GM12878 (cell line): ENCODE measurements at regions not wholly inside any gene's neighbourhood (a gene's known extent, or its start where the extent isn't known, plus 50 kb on each side); places are given as distances from the start of the nearest gene placed in this dataset.
A peak's percentile ranks its signal among the peaks of the same experiment; 100 is the strongest.

Experiments
- ATAC-seq: fragments of 200-7000 bp; cut with Tn5 transposase; 3 replicates; pipeline ENCODE4 v1.9.1; 2020; ENCODE audit warnings: mild to moderate bottlenecking, moderate library complexity
- BruUV-seq: library from RNA; stranded (reverse); fragments of 400-500 nt; replicated peaks from 2 replicates; lab custom pipeline; 2021; lab: Mats Ljungman, UMichigan
- CTCF ChIA-PET: fragments of 300-600 bp; sonication (Branson Sonifier 250); formaldehyde crosslinking; extraction: SDS; loops from one replicate; lab custom pipeline; 2021; ENCODE audit warnings: inconsistent platforms; lab: Yijun Ruan, JAX
- POLR2A ChIA-PET: fragments of 350-600 bp; formaldehyde crosslinking; extraction: SDS; loops from one replicate; lab custom pipeline; 2021; ENCODE audit warnings: inconsistent platforms; lab: Charles Lee
- RAD21 ChIA-PET: fragments of 300-600 bp; sonication (Branson Sonifier 250); formaldehyde crosslinking; loops from one replicate; lab custom pipeline; 2023; ENCODE audit warnings: antibody characterized with exemption; ENCODE audit not compliant: unreplicated experiment; lab: Charles Lee
- SMC1A ChIA-PET: fragments of 300-600 bp; sonication (Branson Sonifier 250); formaldehyde crosslinking; loops from one replicate; lab custom pipeline; 2023; ENCODE audit not compliant: unreplicated experiment, uncharacterized antibody; lab: Charles Lee
- DNase-seq: peaks from one replicate; pipeline ENCODE4 v3.0.0-alpha.2; 2011; ENCODE audit warnings: low read depth, low spot score
- FAIRE-seq: peaks from 3 replicates; lab custom pipeline; 2011; peaks lifted over from hg19 to GRCh38; lab: Jason Lieb, UNC
- H2AFZ ChIP-seq: 2 replicates; pipeline ENCODE4 v1.6.0; 2011; ENCODE audit warnings: low read depth, low read length, control low read depth; ENCODE audit not compliant: control insufficient read depth
- H3K27ac ChIP-seq: 2 replicates; pipeline ENCODE4 v1.5.1; 2011; ENCODE audit warnings: control low read depth; ENCODE audit not compliant: control insufficient read depth, insufficient read depth
- H3K27me3 ChIP-seq, 2 experiments: replicated peaks in 1 of 2; 2 replicates each; pipeline versions ENCODE4 v1.6.0 to v1.6.1; 2011; ENCODE audit warnings: low read length in 1 of 2; ENCODE audit not compliant: control insufficient read depth in 2 of 2, insufficient read depth in 2 of 2
- H3K36me3 ChIP-seq, 2 experiments: 2 replicates each; pipeline ENCODE4 v1.5.1; 2011; ENCODE audit warnings: low read length in 1 of 2; ENCODE audit not compliant: control insufficient read depth in 2 of 2, insufficient read depth in 2 of 2
- H3K4me1 ChIP-seq: 2 replicates; pipeline ENCODE4 v1.6.1; 2011; ENCODE audit warnings: mild to moderate bottlenecking, low read length, moderate library complexity, mixed read lengths; ENCODE audit not compliant: control insufficient read depth, insufficient read depth
- H3K4me2 ChIP-seq: 2 replicates; pipeline ENCODE4 v1.6.0; 2011; ENCODE audit warnings: control low read depth; ENCODE audit not compliant: control insufficient read depth, insufficient read depth
- H3K4me3 ChIP-seq: fragments of 200-600 bp; sonication (generic); 2 replicates; pipeline ENCODE4 v1.5.1; 2016
- H3K79me2 ChIP-seq: 2 replicates; pipeline ENCODE4 v1.6.0; 2011; ENCODE audit warnings: low read length; ENCODE audit not compliant: control insufficient read depth, insufficient read depth
- H3K9ac ChIP-seq: 2 replicates; pipeline ENCODE4 v1.8.0; 2011; ENCODE audit warnings: low read length, control low read depth, mixed read lengths; ENCODE audit not compliant: control insufficient read depth, insufficient read depth
- H3K9me3 ChIP-seq: replicated peaks from 3 replicates; pipeline ENCODE4 v1.5.1; 2011; ENCODE audit warnings: mild to moderate bottlenecking, low read length; ENCODE audit not compliant: control insufficient read depth, insufficient read depth
- H4K20me1 ChIP-seq: 2 replicates; pipeline ENCODE4 v1.6.0; 2011; ENCODE audit not compliant: control insufficient read depth, insufficient read depth
- IKZF1 ChIP-seq: fragments of 450-650 bp; conservative IDR thresholded peaks from 2 replicates; pipeline ENCODE4 v1.6.1; 2017; ENCODE audit warnings: antibody characterized with exemption, mild to moderate bottlenecking
- IKZF2 ChIP-seq, 2 experiments: fragments of 450-650 bp; IDR thresholded peaks; 2 replicates each; pipeline ENCODE4 v1.6.1; 2017; ENCODE audit warnings: mild to moderate bottlenecking in 2 of 2, moderate library complexity in 2 of 2
- RBBP5 ChIP-seq: fragments of 200-600 bp; sonication (generic); conservative IDR thresholded peaks from 2 replicates; pipeline ENCODE4 v1.6.1; 2016
- SPI1 ChIP-seq: IDR thresholded peaks from 2 replicates; pipeline ENCODE4 v1.6.1; 2011; ENCODE audit warnings: low read depth, mild to moderate bottlenecking, low read length, moderate library complexity, borderline replicate concordance; ENCODE audit not compliant: insufficient read depth
- STAT3 ChIP-seq: IDR thresholded peaks from 2 replicates; pipeline ENCODE4 v1.6.1; 2011; ENCODE audit warnings: low read depth, low read length, improper control_type of control experiment
- in situ Hi-C: fragments of 300-500 bp; cut with MboI; formaldehyde crosslinking; loops from 9 replicates; pipeline ENCODE4 v1.14.3; 2018; ENCODE audit warnings: mixed read lengths
- intact Hi-C: fragments of 100-400 bp; cut with micrococcal nuclease; formaldehyde crosslinking; loops from one replicate; pipeline ENCODE4 v1.14.2; 2022; ENCODE audit not compliant: unreplicated experiment
- TF ChIP-seq, protein P1 (sequence below): fragments of 450-650 bp; IDR thresholded peaks from 2 replicates; pipeline ENCODE4 v1.6.1; 2018; ENCODE audit warnings: borderline replicate concordance, mild to moderate bottlenecking; ENCODE audit not compliant: partially characterized antibody

DNA sequence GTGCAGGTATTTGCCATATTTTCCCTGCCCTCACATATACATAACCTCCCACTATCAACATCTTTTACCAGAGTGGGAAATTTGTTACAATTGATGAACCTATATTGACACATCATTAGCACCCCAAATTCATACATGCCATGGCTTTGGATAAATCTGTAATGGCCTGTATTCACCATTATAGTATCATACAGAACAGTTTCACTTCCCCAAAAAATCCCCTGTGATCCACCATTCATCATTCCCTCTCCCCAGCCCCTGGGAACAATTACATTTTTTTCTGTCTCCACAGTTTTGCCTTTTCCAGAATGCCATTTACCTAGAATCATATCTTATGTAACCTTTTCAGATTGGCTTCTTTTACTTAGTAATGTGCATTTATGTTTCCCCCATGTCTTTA, 494.5 kb downstream of the RNF144A start:
- Histone ChIP-seq H3K79me2 (no peaks in the 10 kb centered on the region), H4K20me1 (no peaks in the 10 kb centered on the region), H3K27ac (no peak overlapping the region), H3K27me3 (no peaks in the 10 kb centered on the region; a peak in 1 of 4 replicates), H3K9ac (no peak overlapping the region), H3K4me3 (no peak overlapping the region), H3K36me3 (no peaks in the 10 kb centered on the region), H3K9me3 (no peaks in the 10 kb centered on the region), H3K4me2 (no peak overlapping the region), H3K4me1 (no peaks in the 10 kb centered on the region), H2AFZ (no peak overlapping the region)
- FAIRE-seq, result no peak
- in situ Hi-C loops, result no loop called here
- ChIA-PET SMC1A (no interaction called here), POLR2A (no interaction called here), RAD21 (no interaction called here), CTCF (no interaction called here)
- DNase-seq, result no peak
- TF ChIP-seq IKZF2 (IDR thresholded peaks at IDR 0.05), result peak; percentile 51 to 53; a peak in 3 of 4 replicates
- TF ChIP-seq IKZF1, result peak; percentile 35; the same call in 1 of the 2 replicates
- peak; percentile 73; the same call in 1 of the 2 replicates for TF ChIP-seq SPI1
- no peak for TF ChIP-seq STAT3
- TF ChIP-seq RBBP5, result no peak
- TF ChIP-seq, protein P1, sequence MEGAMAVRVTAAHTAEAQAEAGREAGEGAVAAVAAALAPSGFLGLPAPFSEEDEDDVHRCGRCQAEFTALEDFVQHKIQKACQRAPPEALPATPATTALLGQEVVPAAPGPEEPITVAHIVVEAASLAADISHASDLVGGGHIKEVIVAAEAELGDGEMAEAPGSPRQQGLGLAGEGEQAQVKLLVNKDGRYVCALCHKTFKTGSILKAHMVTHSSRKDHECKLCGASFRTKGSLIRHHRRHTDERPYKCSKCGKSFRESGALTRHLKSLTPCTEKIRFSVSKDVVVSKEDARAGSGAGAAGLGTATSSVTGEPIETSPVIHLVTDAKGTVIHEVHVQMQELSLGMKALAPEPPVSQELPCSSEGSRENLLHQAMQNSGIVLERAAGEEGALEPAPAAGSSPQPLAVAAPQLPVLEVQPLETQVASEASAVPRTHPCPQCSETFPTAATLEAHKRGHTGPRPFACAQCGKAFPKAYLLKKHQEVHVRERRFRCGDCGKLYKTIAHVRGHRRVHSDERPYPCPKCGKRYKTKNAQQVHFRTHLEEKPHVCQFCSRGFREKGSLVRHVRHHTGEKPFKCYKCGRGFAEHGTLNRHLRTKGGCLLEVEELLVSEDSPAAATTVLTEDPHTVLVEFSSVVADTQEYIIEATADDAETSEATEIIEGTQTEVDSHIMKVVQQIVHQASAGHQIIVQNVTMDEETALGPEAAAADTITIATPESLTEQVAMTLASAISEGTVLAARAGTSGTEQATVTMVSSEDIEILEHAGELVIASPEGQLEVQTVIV, result no peak
- ATAC-seq, result peak; percentile 41; the same call in 2 of the 3 replicates
- intact Hi-C loops, result loop anchor here (5.0 kb wide), 1 partner anchor 209 kb away; no protein-coding TSS in a partner anchor
- BruUV-seq, result no TSS peak
